Activated T-cell treated with anti-CD3 and anti-CD28 coated beads, Interleukin-2, amount 50 U/mL, for 24 hours (primary cell): ENCODE measurements at regions not wholly inside any gene's neighbourhood (a gene's known extent, or its start where the extent isn't known, plus 50 kb on each side); places are given as distances from the start of the nearest gene placed in this dataset.

Experiments used
- DNase-seq: peaks from one replicate; pipeline ENCODE4 v3.0.0-alpha.2; 2020
- H3K27ac Mint-ChIP-seq: 2 replicates; pipeline ENCODE4 v1.8.0; 2020; ENCODE audit warnings: mild to moderate bottlenecking, mixed read lengths
- H3K27me3 Mint-ChIP-seq: 2 replicates; pipeline ENCODE4 v1.8.0; 2020; ENCODE audit warnings: mixed read lengths
- H3K36me3 Mint-ChIP-seq: 2 replicates; pipeline ENCODE4 v1.8.0; 2020; ENCODE audit warnings: low read depth, mixed read lengths
- H3K4me1 Mint-ChIP-seq: 2 replicates; pipeline ENCODE4 v1.8.0; 2020; ENCODE audit warnings: low read depth, mixed read lengths
- H3K4me3 Mint-ChIP-seq: 2 replicates; pipeline ENCODE4 v1.8.0; 2020; ENCODE audit warnings: mild to moderate bottlenecking, moderate library complexity, mixed read lengths
- H3K9me3 Mint-ChIP-seq: 2 replicates; pipeline ENCODE4 v1.8.0; 2020; ENCODE audit warnings: mixed read lengths

GRCh38 chr7:157061979-157062378 is 51.5 kb upstream of the MNX1 start:
- Mint-ChIP-seq H3K4me3 (no peak overlapping the region), H3K4me1 (no peaks in the 10 kb centered on the region), H3K27ac (no peak overlapping the region), H3K36me3 (no peaks in the 10 kb centered on the region), H3K27me3 (peaks cover 46% of the 10 kb centered on the region), H3K9me3 (peaks cover 21% of the 10 kb centered on the region)
- no peak for DNase-seq

GRCh38 chr7:157065046-157065445 is 54.6 kb upstream of the MNX1 start:
- Mint-ChIP-seq H3K9me3 (peaks cover 23% of the 10 kb centered on the region), H3K27ac (no peak overlapping the region), H3K4me1 (no peaks in the 10 kb centered on the region), H3K4me3 (no peak overlapping the region), H3K36me3 (no peaks in the 10 kb centered on the region), H3K27me3 (peaks cover 21% of the 10 kb centered on the region)
- no peak for DNase-seq

DNA sequence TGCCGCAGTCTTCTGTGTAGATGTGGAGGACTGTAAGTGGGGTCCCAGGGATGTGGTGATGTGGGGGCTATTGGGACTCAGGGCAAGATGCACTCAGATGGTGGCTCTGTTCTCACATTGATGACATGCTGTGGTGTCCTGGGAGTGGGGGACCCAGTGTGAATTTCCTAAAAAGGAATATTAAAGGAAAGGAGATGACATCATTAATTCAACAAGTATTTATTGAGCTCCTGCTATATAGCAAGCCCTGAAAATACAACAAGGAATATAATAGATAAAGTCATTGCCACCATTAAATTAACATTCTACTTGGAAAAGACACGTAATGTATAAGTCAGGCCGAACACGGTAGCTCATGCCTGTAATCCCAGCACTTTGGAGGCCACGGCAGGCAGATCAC is 61.9 kb upstream of the MNX1 start:
- no peak for DNase-seq
- H3K4me3 Mint-ChIP-seq = no peak overlapping the region
- no peaks in the 10 kb centered on the region for H3K4me1 Mint-ChIP-seq
- H3K36me3 Mint-ChIP-seq = no peaks in the 10 kb centered on the region
- H3K27ac Mint-ChIP-seq = no peak overlapping the region
- H3K9me3 Mint-ChIP-seq = no peaks in the 10 kb centered on the region
- H3K27me3 Mint-ChIP-seq = peaks cover 55% of the 10 kb centered on the region

DNA sequence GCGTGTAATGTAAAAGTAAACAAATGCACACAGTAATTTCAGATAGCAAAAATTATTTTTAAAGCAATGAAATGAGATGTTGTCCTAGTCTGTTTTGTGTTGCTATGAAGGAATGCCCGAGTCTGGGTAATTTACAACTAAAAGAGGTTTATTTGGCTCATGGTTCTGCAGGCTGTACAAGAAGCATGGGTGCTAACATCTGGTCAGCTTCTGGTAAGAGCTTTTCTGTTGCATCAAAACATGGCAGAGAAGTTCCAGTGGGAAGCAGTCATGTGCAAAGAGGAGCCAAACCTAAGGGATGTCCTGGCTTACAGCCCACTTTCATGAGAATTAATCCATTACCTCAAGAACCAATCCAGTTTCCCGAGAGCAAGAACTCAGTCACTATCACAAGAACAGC is 62.9 kb upstream of the MNX1 start:
- H3K27me3 Mint-ChIP-seq = peaks cover 63% of the 10 kb centered on the region
- no peak overlapping the region for H3K27ac Mint-ChIP-seq
- no peaks in the 10 kb centered on the region for H3K4me1 Mint-ChIP-seq
- no peaks in the 10 kb centered on the region for H3K36me3 Mint-ChIP-seq
- DNase-seq = no peak
- no peaks in the 10 kb centered on the region for H3K9me3 Mint-ChIP-seq
- H3K4me3 Mint-ChIP-seq = no peak overlapping the region

- DNase-seq = no peak
- Mint-ChIP-seq H3K4me3 (no peak overlapping the region), H3K9me3 (no peaks in the 10 kb centered on the region), H3K36me3 (no peaks in the 10 kb centered on the region), H3K27ac (no peak overlapping the region), H3K4me1 (no peaks in the 10 kb centered on the region), H3K27me3 (peaks cover 71% of the 10 kb centered on the region)
Observed at GRCh38 chr7:157073949-157074624, 63.6 kb upstream of the MNX1 start.

GRCh38 chr7:157076466-157076865 is 62.3 kb upstream of the UBE3C start:
- Mint-ChIP-seq H3K27me3 (peaks cover 81% of the 10 kb centered on the region), H3K4me1 (no peaks in the 10 kb centered on the region), H3K27ac (no peak overlapping the region), H3K9me3 (no peaks in the 10 kb centered on the region), H3K4me3 (no peak overlapping the region), H3K36me3 (no peaks in the 10 kb centered on the region)
- DNase-seq = no peak

DNA sequence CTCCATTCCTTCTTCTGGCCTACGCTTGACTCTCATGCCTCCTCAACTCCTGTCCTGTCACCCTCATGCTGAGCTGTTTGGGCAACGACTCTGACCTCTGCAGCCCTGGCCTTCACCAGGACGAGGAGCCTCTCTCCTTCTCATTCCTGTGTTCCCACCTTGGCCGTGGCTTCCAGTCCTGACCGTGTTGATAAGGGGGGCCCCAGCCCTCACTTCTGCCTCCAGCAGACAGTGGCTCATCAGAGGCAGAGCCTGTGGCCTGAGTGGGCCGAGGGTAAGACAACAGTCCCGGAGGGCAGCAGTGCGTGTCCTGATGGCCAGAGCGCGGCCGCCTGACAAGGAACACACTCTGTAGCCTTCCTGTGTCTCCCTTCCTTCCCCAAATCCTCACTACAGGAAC is 61.7 kb upstream of the UBE3C start:
- H3K27me3 Mint-ChIP-seq = peaks cover 81% of the 10 kb centered on the region

DNA sequence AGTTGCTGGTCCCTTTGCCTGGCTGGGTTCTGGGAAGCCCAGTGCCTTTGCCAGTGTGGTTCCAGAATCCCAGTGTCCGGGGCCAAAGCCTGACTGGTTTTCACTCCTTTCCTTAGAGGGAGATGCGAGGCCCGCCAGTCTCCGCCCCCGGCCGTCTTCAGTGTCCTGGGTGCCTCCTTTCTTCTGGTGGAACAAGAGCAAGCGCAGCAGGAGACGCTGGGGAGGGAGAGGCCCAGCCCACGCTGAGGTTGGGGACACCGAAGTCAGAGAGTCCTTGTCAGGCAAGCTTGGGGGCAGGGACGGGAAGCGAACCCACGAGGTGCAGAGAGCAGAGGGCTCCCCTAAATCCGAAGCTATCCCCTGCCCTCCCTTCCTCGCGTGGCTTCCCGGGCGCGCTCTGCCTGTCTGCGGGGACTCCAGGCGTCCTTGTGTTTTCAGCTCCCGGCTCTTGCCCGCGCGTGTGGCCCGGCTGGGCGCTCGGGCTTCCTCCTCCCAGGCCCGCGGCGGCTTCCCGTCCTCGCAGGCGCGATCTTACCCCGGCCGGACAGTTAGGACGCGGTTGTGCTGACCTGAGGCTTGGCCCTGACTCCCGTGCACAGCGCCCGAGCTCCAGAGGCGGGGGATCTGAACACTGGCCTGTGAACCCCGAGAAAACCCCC is 60.6 kb upstream of the UBE3C start:
- no peak overlapping the region for H3K27ac Mint-ChIP-seq
- no peak for DNase-seq
- H3K4me3 Mint-ChIP-seq = no peak overlapping the region
- peaks cover 75% of the 10 kb centered on the region for H3K27me3 Mint-ChIP-seq
- H3K36me3 Mint-ChIP-seq = no peaks in the 10 kb centered on the region
- peaks cover 5% of the 10 kb centered on the region for H3K9me3 Mint-ChIP-seq
- no peaks in the 10 kb centered on the region for H3K4me1 Mint-ChIP-seq

More for the DNA sequence above, 61.7 kb upstream of the UBE3C start:
- H3K4me1 Mint-ChIP-seq = no peaks in the 10 kb centered on the region
- no peaks in the 10 kb centered on the region for H3K9me3 Mint-ChIP-seq
- no peak overlapping the region for H3K27ac Mint-ChIP-seq
- no peaks in the 10 kb centered on the region for H3K36me3 Mint-ChIP-seq
- H3K4me3 Mint-ChIP-seq = no peak overlapping the region
- no peak for DNase-seq

DNA sequence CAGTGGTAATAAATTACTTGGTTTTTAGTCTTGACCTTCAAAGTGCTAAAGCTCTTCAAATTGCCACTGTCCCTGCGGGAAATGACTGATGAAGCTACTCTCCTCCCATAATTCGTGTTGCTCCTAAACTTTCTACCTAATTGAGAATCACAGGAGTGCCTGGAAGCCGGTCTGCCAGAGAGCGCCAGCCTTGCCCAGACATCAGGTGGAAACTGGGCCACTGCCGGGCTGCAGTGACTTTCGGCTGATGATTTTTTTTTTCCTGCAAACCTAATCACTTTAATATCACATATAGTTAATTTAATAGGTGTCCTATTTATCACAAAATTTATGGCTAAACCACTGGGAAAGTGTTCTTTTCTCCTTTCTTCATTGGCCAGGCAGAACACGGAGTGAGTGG is 59.6 kb upstream of the UBE3C start:
- Mint-ChIP-seq H3K36me3 (no peaks in the 10 kb centered on the region), H3K4me1 (no peaks in the 10 kb centered on the region), H3K4me3 (no peak overlapping the region), H3K27ac (no peak overlapping the region), H3K27me3 (peaks cover 67% of the 10 kb centered on the region), H3K9me3 (peaks cover 7% of the 10 kb centered on the region)
- DNase-seq = no peak

- Mint-ChIP-seq H3K9me3 (peaks cover 7% of the 10 kb centered on the region), H3K4me3 (no peak overlapping the region), H3K27ac (no peak overlapping the region), H3K36me3 (no peaks in the 10 kb centered on the region), H3K4me1 (no peaks in the 10 kb centered on the region), H3K27me3 (peaks cover 62% of the 10 kb centered on the region)
- no peak for DNase-seq
Observed at GRCh38 chr7:157080111-157080730, 58.5 kb upstream of the UBE3C start.

DNA sequence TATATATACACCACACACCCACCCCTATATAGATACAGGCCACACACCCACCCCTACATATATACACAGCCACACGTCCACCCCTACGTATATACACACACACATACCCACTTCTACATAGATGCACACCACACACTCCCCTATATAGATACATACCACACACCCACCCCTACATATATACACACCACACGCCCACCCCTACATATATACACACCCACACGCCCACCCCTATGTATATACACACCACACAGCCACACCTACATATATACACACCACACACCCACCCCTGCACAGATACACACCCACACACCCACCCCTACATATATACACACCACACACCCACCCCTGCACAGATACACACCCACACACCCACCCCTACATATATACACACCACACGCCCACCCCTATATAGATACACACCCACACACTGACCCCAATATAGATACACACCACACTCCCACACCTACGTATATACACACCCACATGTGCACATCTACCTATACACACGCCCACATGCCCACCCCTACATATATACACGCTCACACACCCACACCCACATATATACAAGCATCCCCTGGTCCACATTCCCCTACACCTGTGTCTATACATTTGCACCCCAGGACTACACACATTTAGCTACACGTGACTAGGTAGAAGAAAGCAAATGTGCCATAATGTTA is 52.1 kb upstream of the UBE3C start:
- peaks cover 38% of the 10 kb centered on the region for H3K27me3 Mint-ChIP-seq
- no peak for DNase-seq
- H3K4me3 Mint-ChIP-seq = no peak overlapping the region
- no peaks in the 10 kb centered on the region for H3K4me1 Mint-ChIP-seq
- H3K27ac Mint-ChIP-seq = no peak overlapping the region
- H3K9me3 Mint-ChIP-seq = peaks cover 9% of the 10 kb centered on the region
- no peaks in the 10 kb centered on the region for H3K36me3 Mint-ChIP-seq

GRCh38 chr7:157087646-157088045 is 51.1 kb upstream of the UBE3C start:
- Mint-ChIP-seq H3K4me3 (no peak overlapping the region), H3K27ac (no peak overlapping the region), H3K27me3 (peaks cover 34% of the 10 kb centered on the region), H3K36me3 (no peaks in the 10 kb centered on the region), H3K4me1 (no peaks in the 10 kb centered on the region), H3K9me3 (peaks cover 9% of the 10 kb centered on the region)
- no peak for DNase-seq

- H3K9me3 Mint-ChIP-seq = peaks cover 5% of the 10 kb centered on the region
Observed at GRCh38 chr7:157088136-157088535, 50.6 kb upstream of the UBE3C start.

More at GRCh38 chr7:157088136-157088535, 50.6 kb upstream of the UBE3C start:
- Mint-ChIP-seq H3K27me3 (peaks cover 34% of the 10 kb centered on the region), H3K27ac (no peak overlapping the region), H3K4me1 (no peaks in the 10 kb centered on the region), H3K36me3 (no peaks in the 10 kb centered on the region), H3K4me3 (no peak overlapping the region)
- DNase-seq = no peak
